HG02642 (cell line): ENCODE measurements at regions not wholly inside any gene's neighbourhood (a gene's known extent, or its start where the extent isn't known, plus 50 kb on each side); places are given as distances from the start of the nearest gene placed in this dataset.

Source experiments
- ATAC-seq: cut with Tn5 transposase; IDR thresholded peaks from one replicate; pipeline ENCODE4 v1.9.1; 2021; ENCODE audit warnings: mild to moderate bottlenecking; ENCODE audit not compliant: unreplicated experiment, poor library complexity

- no peak for ATAC-seq
These were observed 124.9 kb upstream of the ARID1B start for GRCh38 chr6:156652231-156652750.

- no peak for ATAC-seq
These were observed 125.7 kb upstream of the ARID1B start for GRCh38 chr6:156651486-156651885.

- ATAC-seq, result no peak
These were observed 126.2 kb upstream of the ARID1B start for GRCh38 chr6:156650896-156651390.

- no peak for ATAC-seq
These were observed 128.6 kb upstream of the ARID1B start for GRCh38 chr6:156648616-156649015.

- no peak for ATAC-seq
These were observed 129.2 kb upstream of the ARID1B start for GRCh38 chr6:156647991-156648390.

- no peak for ATAC-seq
These were observed 129.9 kb upstream of the ARID1B start for GRCh38 chr6:156647140-156647784.

- no peak for ATAC-seq
These were observed 130.7 kb upstream of the ARID1B start for GRCh38 chr6:156646496-156646895.

GRCh38 chr6:156645097-156645496, 132.1 kb upstream of the ARID1B start:
- ATAC-seq, result no peak

GRCh38 chr6:156639009-156639721, 138.0 kb upstream of the ARID1B start:
- no peak for ATAC-seq

GRCh38 chr6:156638581-156638980, 138.6 kb upstream of the ARID1B start:
- ATAC-seq, result no peak

GRCh38 chr6:156634951-156635371, 142.2 kb upstream of the ARID1B start:
- ATAC-seq, result no peak

- ATAC-seq, result no peak
These were observed 143.1 kb upstream of the ARID1B start for GRCh38 chr6:156634048-156634447.

GRCh38 chr6:156633291-156633690, 143.9 kb upstream of the ARID1B start:
- no peak for ATAC-seq

- ATAC-seq, result no peak
These were observed 146.4 kb upstream of the ARID1B start for GRCh38 chr6:156630613-156631302.

GRCh38 chr6:156628805-156629204, 148.4 kb upstream of the ARID1B start:
- no peak for ATAC-seq

GRCh38 chr6:156627524-156627923, 149.7 kb upstream of the ARID1B start:
- no peak for ATAC-seq

GRCh38 chr6:156622185-156622584, 155.0 kb upstream of the ARID1B start:
- ATAC-seq, result no peak

GRCh38 chr6:156620331-156620730, 156.8 kb upstream of the ARID1B start:
- ATAC-seq, result no peak

GRCh38 chr6:156618600-156619205, 158.5 kb upstream of the ARID1B start:
- ATAC-seq, result no peak

GRCh38 chr6:156617941-156618340, 159.2 kb upstream of the ARID1B start:
- no peak for ATAC-seq

GRCh38 chr6:156617376-156617775, 159.8 kb upstream of the ARID1B start:
- ATAC-seq, result no peak
